ENCODE measurements at regions not wholly inside any gene's neighbourhood (a gene's known extent, or its start where the extent isn't known, plus 50 kb on each side); places are given as distances from the start of the nearest gene placed in this dataset.

DNA sequence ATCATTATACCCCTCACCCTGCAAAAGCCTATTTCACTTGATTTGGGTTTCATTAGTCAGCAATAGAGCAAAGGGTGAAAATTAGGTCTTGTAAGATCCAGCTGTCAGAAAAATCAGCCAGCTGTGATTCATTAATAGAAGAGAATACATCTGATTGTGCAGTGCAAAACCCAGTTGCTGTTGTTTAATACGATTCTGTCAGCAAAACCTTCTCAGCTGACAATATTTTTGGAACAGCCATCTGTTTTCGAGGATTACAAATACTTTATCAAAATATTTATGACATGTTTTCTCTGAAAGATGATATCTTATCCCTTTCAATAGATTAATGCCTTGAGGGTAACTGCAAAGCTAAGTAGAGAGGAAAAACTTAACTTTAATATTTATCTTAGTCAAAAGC is 1354.0 kb upstream of the RAG2 start:
- no peak for DNase-seq (ENCODE audit: low spot score)
- no peaks in the 10 kb centered on the region for H4K20me1 ChIP-seq (ENCODE audit: insufficient read depth, low read length)
- no TSS peak for BruUV-seq (replicated peaks)

DNA sequence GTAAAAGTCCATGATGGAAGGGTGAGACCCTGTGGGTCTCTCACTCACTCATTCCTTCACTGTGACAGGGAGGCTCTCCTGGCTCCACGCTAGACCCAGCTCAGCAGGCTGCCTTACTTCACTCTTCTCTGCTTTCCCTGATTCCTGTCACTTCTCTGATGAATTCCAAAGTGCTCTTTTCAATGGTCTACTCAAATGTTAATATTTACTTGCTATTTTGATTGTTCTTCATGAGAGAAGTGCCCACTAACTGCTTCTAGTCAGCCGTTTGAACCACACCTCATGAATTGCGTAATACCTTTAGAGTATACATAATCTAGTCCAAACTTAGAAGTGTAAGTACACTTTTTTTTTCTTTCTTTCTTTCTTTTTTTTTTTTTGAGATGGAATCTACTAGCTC is 1350.2 kb upstream of the RAG2 start:
- Histone ChIP-seq H4K20me1 (ENCODE audit: insufficient read depth, low read length) (no peaks in the 10 kb centered on the region), H3K4me1 (ENCODE audit: insufficient read depth, low read length, poor library complexity, severe bottlenecking) (no peaks in the 10 kb centered on the region), H3K9me2 (ENCODE audit: insufficient read depth, low read length) (no peaks in the 10 kb centered on the region), H3K9me3 (ENCODE audit: low read length) (peaks cover 1% of the 10 kb centered on the region; the same call in 1 of the 2 replicates), H3K4me2 (ENCODE audit: low read length) (no peak overlapping the region), H3K36me3 (ENCODE audit: insufficient read depth, low read length) (no peaks in the 10 kb centered on the region), H3K27ac (ENCODE audit: low read depth, low read length, poor library complexity, severe bottlenecking) (no peak overlapping the region), H3K4me3 (ENCODE audit: low read depth, low read length, poor library complexity, severe bottlenecking) (no peak overlapping the region), H3K79me2 (ENCODE audit: insufficient read depth, low read depth, low read length) (no peaks in the 10 kb centered on the region), H2AFZ (ENCODE audit: low read length) (no peak overlapping the region)
- DNase-seq (ENCODE audit: low spot score): no peak
- POLR2A ChIA-PET: interaction anchor here (0.7 kb wide), 2 partner anchors 159 to 627 kb away, joined by 3 to 4 read pairs; no protein-coding TSS in a partner anchor
- intact Hi-C loops (cut with micrococcal nuclease; ENCODE audit: unreplicated experiment): no loop called here
- no peak for TF ChIP-seq EZH2phosphoT487 (IDR thresholded peaks at IDR 0.05; ENCODE audit: borderline replicate concordance, low read depth, low read length)
- TF ChIP-seq, protein P1, sequence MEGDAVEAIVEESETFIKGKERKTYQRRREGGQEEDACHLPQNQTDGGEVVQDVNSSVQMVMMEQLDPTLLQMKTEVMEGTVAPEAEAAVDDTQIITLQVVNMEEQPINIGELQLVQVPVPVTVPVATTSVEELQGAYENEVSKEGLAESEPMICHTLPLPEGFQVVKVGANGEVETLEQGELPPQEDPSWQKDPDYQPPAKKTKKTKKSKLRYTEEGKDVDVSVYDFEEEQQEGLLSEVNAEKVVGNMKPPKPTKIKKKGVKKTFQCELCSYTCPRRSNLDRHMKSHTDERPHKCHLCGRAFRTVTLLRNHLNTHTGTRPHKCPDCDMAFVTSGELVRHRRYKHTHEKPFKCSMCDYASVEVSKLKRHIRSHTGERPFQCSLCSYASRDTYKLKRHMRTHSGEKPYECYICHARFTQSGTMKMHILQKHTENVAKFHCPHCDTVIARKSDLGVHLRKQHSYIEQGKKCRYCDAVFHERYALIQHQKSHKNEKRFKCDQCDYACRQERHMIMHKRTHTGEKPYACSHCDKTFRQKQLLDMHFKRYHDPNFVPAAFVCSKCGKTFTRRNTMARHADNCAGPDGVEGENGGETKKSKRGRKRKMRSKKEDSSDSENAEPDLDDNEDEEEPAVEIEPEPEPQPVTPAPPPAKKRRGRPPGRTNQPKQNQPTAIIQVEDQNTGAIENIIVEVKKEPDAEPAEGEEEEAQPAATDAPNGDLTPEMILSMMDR (conservative IDR thresholded peaks at IDR 0.05; ENCODE audit: low read length): no peak
- BruUV-seq (replicated peaks): no TSS peak
- CTCF ChIA-PET (ENCODE audit: unreplicated experiment): no interaction called here

More for the DNA sequence above, 1354.0 kb upstream of the RAG2 start:
- no peaks in the 10 kb centered on the region for H3K36me3 ChIP-seq (ENCODE audit: insufficient read depth, low read length)
- ChIA-PET POLR2A (no interaction called here), CTCF (ENCODE audit: unreplicated experiment) (no interaction called here)
- H2AFZ ChIP-seq (ENCODE audit: low read length): no peak overlapping the region
- no peaks in the 10 kb centered on the region for H3K4me1 ChIP-seq (ENCODE audit: insufficient read depth, low read length, poor library complexity, severe bottlenecking)
- H3K9me3 ChIP-seq (ENCODE audit: low read length): no peaks in the 10 kb centered on the region
- no peak overlapping the region for H3K4me2 ChIP-seq (ENCODE audit: low read length)
- intact Hi-C loops (cut with micrococcal nuclease; ENCODE audit: unreplicated experiment): no loop called here
- no peak for TF ChIP-seq EZH2phosphoT487 (IDR thresholded peaks at IDR 0.05; ENCODE audit: borderline replicate concordance, low read depth, low read length)
- TF ChIP-seq, protein P1 (conservative IDR thresholded peaks at IDR 0.05; ENCODE audit: low read length): no peak
- H3K27ac ChIP-seq (ENCODE audit: low read depth, low read length, poor library complexity, severe bottlenecking): no peak overlapping the region
- H3K79me2 ChIP-seq (ENCODE audit: insufficient read depth, low read depth, low read length): no peaks in the 10 kb centered on the region
- no peak overlapping the region for H3K4me3 ChIP-seq (ENCODE audit: low read depth, low read length, poor library complexity, severe bottlenecking)
- no peaks in the 10 kb centered on the region for H3K9me2 ChIP-seq (ENCODE audit: insufficient read depth, low read length)

DNA sequence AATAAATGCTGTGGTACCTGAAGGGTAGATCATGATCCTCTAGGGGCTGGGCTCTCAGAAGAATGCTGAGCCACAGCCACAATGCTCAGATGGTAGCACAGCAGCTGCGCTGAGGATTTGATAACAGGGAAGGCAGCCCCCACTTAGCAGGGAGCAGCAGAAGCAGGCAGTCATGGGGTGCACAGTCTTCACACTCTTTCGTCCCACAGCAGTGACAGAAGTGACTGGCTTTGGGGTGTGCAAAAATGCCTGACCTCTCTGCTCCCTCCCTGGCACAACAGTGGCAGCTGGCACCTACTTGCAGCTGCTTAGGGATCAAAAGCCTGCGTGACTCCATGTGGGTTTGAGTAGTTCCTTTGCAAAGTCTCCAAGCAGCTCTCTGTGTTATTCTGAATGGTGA is 1349.8 kb upstream of the RAG2 start:
- H3K79me2 ChIP-seq (ENCODE audit: insufficient read depth, low read depth, low read length): no peaks in the 10 kb centered on the region
- no peak overlapping the region for H2AFZ ChIP-seq (ENCODE audit: low read length)
- H3K4me1 ChIP-seq (ENCODE audit: insufficient read depth, low read length, poor library complexity, severe bottlenecking): no peaks in the 10 kb centered on the region
- no peak for TF ChIP-seq EZH2phosphoT487 (IDR thresholded peaks at IDR 0.05; ENCODE audit: borderline replicate concordance, low read depth, low read length)
- TF ChIP-seq, protein P1 (conservative IDR thresholded peaks at IDR 0.05; ENCODE audit: low read length): no peak
- H3K27ac ChIP-seq (ENCODE audit: low read depth, low read length, poor library complexity, severe bottlenecking): no peak overlapping the region
- no peak overlapping the region for H3K4me3 ChIP-seq (ENCODE audit: low read depth, low read length, poor library complexity, severe bottlenecking)
- ChIA-PET CTCF (ENCODE audit: unreplicated experiment) (interaction anchor here (0.5 kb wide), 1 partner anchor 98 kb away, joined by 3 read pairs; no protein-coding TSS in a partner anchor), POLR2A (no interaction called here)
- H4K20me1 ChIP-seq (ENCODE audit: insufficient read depth, low read length): no peaks in the 10 kb centered on the region
- intact Hi-C loops (cut with micrococcal nuclease; ENCODE audit: unreplicated experiment): no loop called here
- H3K9me3 ChIP-seq (ENCODE audit: low read length): peaks cover 3% of the 10 kb centered on the region; the same call in 1 of the 2 replicates
- DNase-seq (ENCODE audit: low spot score): no peak
- no peaks in the 10 kb centered on the region for H3K36me3 ChIP-seq (ENCODE audit: insufficient read depth, low read length)
- H3K4me2 ChIP-seq (ENCODE audit: low read length): no peak overlapping the region
- BruUV-seq (replicated peaks): no TSS peak
- H3K9me2 ChIP-seq (ENCODE audit: insufficient read depth, low read length): no peaks in the 10 kb centered on the region

Data from OCI-LY7 (cell line).